HG03571 (cell line): ENCODE measurements at regions not wholly inside any gene's neighbourhood (a gene's known extent, or its start where the extent isn't known, plus 50 kb on each side); places are given as distances from the start of the nearest gene placed in this dataset.

Experiments used
- ATAC-seq: cut with Tn5 transposase; IDR thresholded peaks from one replicate; pipeline ENCODE4 v1.9.1; 2021; ENCODE audit not compliant: unreplicated experiment

DNA sequence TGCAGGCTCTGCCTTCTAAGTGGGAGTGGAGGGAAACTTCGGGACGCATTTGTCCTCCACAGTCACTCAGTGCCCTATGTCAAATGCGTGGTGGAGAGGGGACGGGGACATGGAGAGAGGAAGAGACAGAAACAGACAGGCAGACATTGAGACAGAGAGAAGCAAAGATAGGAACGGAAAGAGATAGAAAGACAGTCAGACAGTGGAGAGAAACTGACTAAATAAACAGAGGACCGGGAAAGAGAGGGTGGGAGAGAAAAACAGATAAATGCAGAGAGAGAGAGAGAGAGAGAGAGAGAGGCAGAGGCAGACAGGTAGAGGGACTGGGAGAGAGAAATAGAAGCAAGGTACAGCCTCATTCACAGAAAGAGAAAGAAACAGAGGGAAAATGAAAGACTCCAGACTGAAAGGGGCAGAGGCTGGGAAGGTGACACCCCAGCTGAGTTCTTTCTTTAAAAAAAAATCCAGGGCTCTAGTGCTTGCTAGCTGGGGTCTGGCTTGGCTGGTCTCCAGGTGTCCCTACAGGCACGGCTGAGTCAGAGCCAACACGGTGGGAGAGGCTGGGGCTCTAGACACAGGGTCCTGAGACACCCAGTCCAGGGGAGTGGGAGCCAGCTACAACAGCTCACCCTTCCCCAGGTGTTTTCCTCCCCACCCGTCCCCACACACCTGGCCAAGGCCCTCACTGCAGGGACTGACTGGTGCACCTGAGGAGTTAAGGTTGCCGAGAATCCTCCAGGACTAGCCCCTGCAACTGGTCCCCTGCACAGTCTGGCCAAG lies 506.1 kb upstream of the PROK2 start:
- no peak for ATAC-seq

- no peak for ATAC-seq
These were observed 504.7 kb upstream of the PROK2 start for GRCh38 chr3:72289692-72290071.

GRCh38 chr3:72288955-72289691 lies 504.2 kb upstream of the PROK2 start:
- ATAC-seq: no peak

- no peak for ATAC-seq
These were observed 503.0 kb upstream of the PROK2 start for GRCh38 chr3:72287956-72288355.

- no peak for ATAC-seq
These were observed 500.6 kb upstream of the PROK2 start for GRCh38 chr3:72285502-72285901.

GRCh38 chr3:72284471-72284870 lies 499.5 kb upstream of the PROK2 start:
- no peak for ATAC-seq

DNA sequence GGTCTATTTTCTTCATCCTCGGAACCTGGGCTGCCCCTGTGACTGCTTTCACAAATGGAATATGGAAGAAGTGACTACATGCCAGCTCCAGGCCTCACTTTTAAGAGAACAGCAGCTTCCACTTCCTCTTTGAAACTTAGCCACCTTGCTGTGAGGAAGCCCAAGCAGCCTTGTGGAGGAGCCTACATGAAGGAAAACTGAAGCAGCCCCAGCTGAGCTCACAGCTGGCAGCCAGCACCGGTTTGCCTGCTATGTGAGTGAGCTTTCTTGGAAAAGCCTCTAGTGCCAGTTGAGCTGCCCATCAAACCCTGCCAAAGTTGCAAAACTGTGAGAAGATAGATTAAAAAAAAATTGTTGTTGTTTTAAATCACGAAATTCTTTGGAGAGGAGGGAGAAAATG lies 498.0 kb upstream of the PROK2 start:
- ATAC-seq: no peak

- no peak for ATAC-seq
These were observed 496.6 kb upstream of the PROK2 start for GRCh38 chr3:72281551-72281950.

- ATAC-seq: no peak
These were observed 495.9 kb upstream of the PROK2 start for GRCh38 chr3:72280876-72281275.

GRCh38 chr3:72279631-72280041 lies 494.7 kb upstream of the PROK2 start:
- no peak for ATAC-seq

GRCh38 chr3:72279068-72279604 lies 494.2 kb upstream of the PROK2 start:
- no peak for ATAC-seq

- no peak for ATAC-seq
These were observed 493.6 kb upstream of the PROK2 start for GRCh38 chr3:72278349-72279067.

DNA sequence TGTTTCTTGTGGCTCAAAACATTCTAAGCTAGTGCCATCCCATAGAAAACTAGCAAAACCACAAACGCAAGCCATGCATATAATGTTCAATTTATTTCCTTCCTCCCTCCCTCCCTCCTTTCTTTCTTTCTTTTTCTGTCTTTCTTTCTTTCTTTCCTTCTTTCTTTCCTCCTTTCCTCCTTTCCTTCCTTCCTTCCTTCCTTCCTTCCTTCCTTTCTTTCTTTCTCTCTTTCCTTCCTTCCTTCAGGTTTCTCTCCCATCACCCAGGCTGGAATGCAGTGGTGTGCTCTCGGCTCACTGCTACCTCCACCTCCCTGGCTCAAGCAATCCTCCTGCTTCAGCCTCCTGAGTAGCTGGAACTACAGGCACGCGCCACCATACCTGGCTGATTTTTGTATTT lies 492.8 kb upstream of the PROK2 start:
- ATAC-seq: no peak

DNA sequence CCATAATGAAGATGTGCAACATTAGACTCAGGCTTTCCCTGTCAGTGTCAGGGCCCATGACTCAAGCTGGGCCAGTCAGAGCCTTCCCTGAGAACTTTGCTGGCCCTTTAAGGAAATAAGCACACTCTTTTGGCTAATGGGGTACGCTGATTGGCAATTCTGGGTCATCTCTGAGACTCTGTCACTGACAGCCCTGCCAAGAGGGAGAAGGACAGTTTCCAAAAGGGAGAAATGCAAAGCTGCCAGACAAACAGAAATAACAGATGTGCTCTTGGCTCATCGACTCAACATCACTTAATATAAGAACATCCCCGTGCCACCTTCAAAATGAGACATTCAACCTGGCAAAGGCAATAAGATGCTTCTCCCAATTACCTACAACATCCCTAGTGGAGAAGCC lies 491.9 kb upstream of the PROK2 start:
- ATAC-seq: no peak

DNA sequence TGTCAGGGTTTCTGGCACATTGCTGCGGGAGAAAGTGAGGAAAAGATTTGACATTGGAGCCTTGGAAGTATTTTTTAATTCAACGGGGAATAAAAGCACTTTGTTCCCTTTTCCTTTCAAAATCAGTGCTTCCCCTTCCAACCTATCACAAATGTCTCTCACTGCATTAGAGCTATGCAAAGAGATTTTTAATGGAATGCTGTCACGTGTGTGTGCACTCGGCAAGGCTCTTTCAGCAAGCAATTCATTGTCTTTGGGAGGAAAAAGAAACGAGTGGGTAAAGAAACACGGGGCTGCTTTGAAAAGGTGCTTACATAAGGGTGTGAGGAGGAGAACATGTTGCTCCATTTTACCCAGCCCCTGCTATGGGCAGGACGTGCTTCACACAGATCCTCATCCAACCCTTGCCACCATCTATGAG lies 490.4 kb upstream of the PROK2 start:
- ATAC-seq: no peak

- no peak for ATAC-seq
These were observed 489.8 kb upstream of the PROK2 start for GRCh38 chr3:72274493-72275330.

GRCh38 chr3:72273615-72274014 lies 488.7 kb upstream of the PROK2 start:
- no peak for ATAC-seq

- ATAC-seq: no peak
These were observed 487.4 kb upstream of the PROK2 start for GRCh38 chr3:72272356-72272755.

- no peak for ATAC-seq
These were observed 487.0 kb upstream of the PROK2 start for GRCh38 chr3:72271923-72272322.

- ATAC-seq: no peak
These were observed 486.3 kb upstream of the PROK2 start for GRCh38 chr3:72271216-72271615.

GRCh38 chr3:72270730-72271129 lies 485.8 kb upstream of the PROK2 start:
- ATAC-seq: no peak
